ENCODE measurements at regions not wholly inside any gene's neighbourhood (a gene's known extent, or its start where the extent isn't known, plus 50 kb on each side); places are given as distances from the start of the nearest gene placed in this dataset.

GRCh38 chr17:33983824-33984574 is 271.1 kb upstream of the CCL2 start:
- CTCF ChIA-PET, result no interaction called here

GRCh38 chr17:33986088-33986487 is 269.0 kb upstream of the CCL2 start:
- Histone ChIP-seq H3K4me2 (ENCODE audit: control insufficient read depth, insufficient read depth) (no peak overlapping the region), H3K9me3 (replicated peaks; ENCODE audit: control insufficient read depth, insufficient read depth, low read length) (no peaks in the 10 kb centered on the region), H3K4me1 (ENCODE audit: control insufficient read depth, insufficient read depth, low read length) (no peaks in the 10 kb centered on the region), H3K27me3 (replicated peaks in 1 of 2; ENCODE audit: control insufficient read depth in 2 of 2, insufficient read depth in 2 of 2, low read length in 1 of 2) (no peaks in the 10 kb centered on the region; a peak in 1 of 4 replicates), H4K20me1 (ENCODE audit: control insufficient read depth, insufficient read depth) (no peaks in the 10 kb centered on the region), H3K9ac (ENCODE audit: control insufficient read depth, insufficient read depth, low read length) (no peak overlapping the region), H3K36me3 (ENCODE audit: control insufficient read depth in 2 of 2, insufficient read depth in 2 of 2, low read length in 1 of 2) (no peaks in the 10 kb centered on the region), H2AFZ (ENCODE audit: control insufficient read depth, low read depth, low read length) (no peak overlapping the region), H3K27ac (ENCODE audit: control insufficient read depth, insufficient read depth) (no peak overlapping the region), H3K4me3 (no peak overlapping the region), H3K79me2 (ENCODE audit: control insufficient read depth, insufficient read depth, low read length) (no peaks in the 10 kb centered on the region)
- ChIA-PET RAD21 (ENCODE audit: unreplicated experiment) (no interaction called here), POLR2A (no interaction called here), CTCF (no interaction called here), SMC1A (ENCODE audit: uncharacterized antibody, unreplicated experiment) (no interaction called here)
- FAIRE-seq, result no peak
- DNase-seq (ENCODE audit: low read depth, low spot score), result no peak
- no TSS peak for BruUV-seq (replicated peaks)
- WGBS (ENCODE audit: insufficient coverage, insufficient replicate concordance, low lambda C conversion rate, missing lambda C conversion rate), result 0% methylated on average over 1 of the region's 1 CpG
- intact Hi-C loops (cut with micrococcal nuclease; ENCODE audit: unreplicated experiment), result no loop called here
- in situ Hi-C loops (cut with MboI), result no loop called here
- ATAC-seq, result no peak
- TF ChIP-seq PBX3 (IDR thresholded peaks at IDR 0.05; ENCODE audit: insufficient replicate concordance, low read depth, low read length) (no peak), RUNX3 (IDR thresholded peaks at IDR 0.05; ENCODE audit: low read length) (no peak), MEF2B (IDR thresholded peaks at IDR 0.05; ENCODE audit: partially characterized antibody, poor library complexity, severe bottlenecking) (no peak), RB1 (IDR thresholded peaks at IDR 0.05; ENCODE audit: borderline replicate concordance) (no peak), NKRF (conservative IDR thresholded peaks at IDR 0.05) (no peak), BRCA1 (IDR thresholded peaks at IDR 0.05; ENCODE audit: low read depth, low read length) (no peak), KDM1A (IDR thresholded peaks at IDR 0.05; ENCODE audit: borderline replicate concordance) (no peak), BCL11A (IDR thresholded peaks at IDR 0.05; ENCODE audit: low read depth, low read length) (no peak)

More at GRCh38 chr17:33983824-33984574, 271.1 kb upstream of the CCL2 start:
- ChIA-PET POLR2A (no interaction called here), RAD21 (ENCODE audit: unreplicated experiment) (no interaction called here), SMC1A (ENCODE audit: uncharacterized antibody, unreplicated experiment) (no interaction called here)
- ATAC-seq (no peak), DNase-seq (ENCODE audit: low read depth, low spot score) (no peak), FAIRE-seq (no peak)
- Histone ChIP-seq H3K79me2 (ENCODE audit: control insufficient read depth, insufficient read depth, low read length) (no peaks in the 10 kb centered on the region), H4K20me1 (ENCODE audit: control insufficient read depth, insufficient read depth) (no peaks in the 10 kb centered on the region), H3K27me3 (replicated peaks in 1 of 2; ENCODE audit: control insufficient read depth in 2 of 2, insufficient read depth in 2 of 2, low read length in 1 of 2) (no peaks in the 10 kb centered on the region; a peak in 1 of 4 replicates), H3K4me1 (ENCODE audit: control insufficient read depth, insufficient read depth, low read length) (peaks cover 14% of the 10 kb centered on the region), H2AFZ (ENCODE audit: control insufficient read depth, low read depth, low read length) (no peak overlapping the region), H3K4me3 (no peak overlapping the region), H3K27ac (ENCODE audit: control insufficient read depth, insufficient read depth) (no peak overlapping the region), H3K9me3 (replicated peaks; ENCODE audit: control insufficient read depth, insufficient read depth, low read length) (no peaks in the 10 kb centered on the region), H3K36me3 (ENCODE audit: control insufficient read depth in 2 of 2, insufficient read depth in 2 of 2, low read length in 1 of 2) (no peaks in the 10 kb centered on the region), H3K9ac (ENCODE audit: control insufficient read depth, insufficient read depth, low read length) (no peak overlapping the region), H3K4me2 (ENCODE audit: control insufficient read depth, insufficient read depth) (no peak overlapping the region)
- no TSS peak for BruUV-seq (replicated peaks)
- in situ Hi-C loops (cut with MboI), result no loop called here
- intact Hi-C loops (cut with micrococcal nuclease; ENCODE audit: unreplicated experiment), result no loop called here
- TF ChIP-seq IRF4 (IDR thresholded peaks at IDR 0.05; ENCODE audit: low read depth, low read length), result no peak
- TF ChIP-seq NRF1 (conservative IDR thresholded peaks at IDR 0.05; ENCODE audit: low read depth, low read length), result no peak
- no peak for TF ChIP-seq CBX3 (IDR thresholded peaks at IDR 0.05; ENCODE audit: borderline replicate concordance, low read depth)
- no peak for TF ChIP-seq ZNF274 (IDR thresholded peaks at IDR 0.05; ENCODE audit: insufficient read depth, insufficient read length)
- no peak for TF ChIP-seq GATAD2B (conservative IDR thresholded peaks at IDR 0.05; ENCODE audit: low read depth)
- no peak for TF ChIP-seq NFIC (IDR thresholded peaks at IDR 0.05; ENCODE audit: low read depth, low read length)
- TF ChIP-seq TAF1 (IDR thresholded peaks at IDR 0.05; ENCODE audit: borderline replicate concordance, low read depth, low read length), result no peak
- TF ChIP-seq RUNX3 (IDR thresholded peaks at IDR 0.05; ENCODE audit: low read length), result no peak
- TF ChIP-seq PAX5 (IDR thresholded peaks at IDR 0.05; ENCODE audit: borderline replicate concordance, low read depth, low read length), result no peak
- no peak for TF ChIP-seq KAT2A (conservative IDR thresholded peaks at IDR 0.05; ENCODE audit: control insufficient read depth, low read depth, low read length)
- TF ChIP-seq ZSCAN29 (IDR thresholded peaks at IDR 0.05), result no peak
- no peak for TF ChIP-seq HCFC1 (IDR thresholded peaks at IDR 0.05; ENCODE audit: low read length)
- no peak for TF ChIP-seq SIX5 (IDR thresholded peaks at IDR 0.05; ENCODE audit: low read depth, low read length, severe bottlenecking)
- no peak for TF ChIP-seq NFYB (IDR thresholded peaks at IDR 0.05; ENCODE audit: insufficient read depth, low read depth, low read length)
- TF ChIP-seq RCOR1 (conservative IDR thresholded peaks at IDR 0.05; ENCODE audit: low read depth, low read length), result no peak
- no peak for TF ChIP-seq FOXK2 (IDR thresholded peaks at IDR 0.05)
- TF ChIP-seq RFX5 (IDR thresholded peaks at IDR 0.05; ENCODE audit: low read depth, low read length), result no peak
- TF ChIP-seq GABPA (IDR thresholded peaks at IDR 0.05; ENCODE audit: low read depth), result no peak
- WGBS (ENCODE audit: insufficient coverage, insufficient replicate concordance, low lambda C conversion rate, missing lambda C conversion rate), result 42% methylated on average over 6 of the region's 6 CpGs

All from GM12878 (cell line).